IPS-15b (cell line): ENCODE measurements at regions not wholly inside any gene's neighbourhood (a gene's known extent, or its start where the extent isn't known, plus 50 kb on each side); places are given as distances from the start of the nearest gene placed in this dataset.
"Not testable (repeated sequence)": the region's sequence is repeated elsewhere in the genome, so short reads cannot be mapped to it uniquely, and the experiment has no call there.

Experiments
- H3K27me3 ChIP-seq: one replicate; pipeline ENCODE4 v1.6.1; 2013; ENCODE audit warnings: low read length; ENCODE audit not compliant: control insufficient read depth, insufficient read depth
- H3K36me3 ChIP-seq: one replicate; pipeline ENCODE4 v1.6.1; 2013; ENCODE audit warnings: low read length; ENCODE audit not compliant: control insufficient read depth, insufficient read depth
- H3K4me1 ChIP-seq: one replicate; pipeline ENCODE4 v1.6.1; 2013; ENCODE audit warnings: mild to moderate bottlenecking, low read length; ENCODE audit not compliant: control insufficient read depth, insufficient read depth
- H3K4me3 ChIP-seq: one replicate; pipeline ENCODE4 v1.5.1; 2013; ENCODE audit warnings: low read depth, low read length
- H3K9ac ChIP-seq: one replicate; pipeline ENCODE4 v1.6.1; 2013; ENCODE audit warnings: low read depth, mild to moderate bottlenecking, low read length
- H3K9me3 ChIP-seq: one replicate; pipeline ENCODE4 v1.6.1; 2013; ENCODE audit warnings: mild to moderate bottlenecking, low read length; ENCODE audit not compliant: control insufficient read depth, insufficient read depth

- Histone ChIP-seq H3K27me3 (no peaks in the 10 kb centered on the region), H3K9me3 (no peaks in the 10 kb centered on the region), H3K4me1 (no peaks in the 10 kb centered on the region), H3K4me3 (no peak overlapping the region), H3K9ac (no peak overlapping the region), H3K36me3 (no peaks in the 10 kb centered on the region)
These were observed 248.6 kb downstream of the SH2D4B start for GRCh38 chr10:80786322-80786721.

GRCh38 chr10:80787952-80788351 is 250.2 kb downstream of the SH2D4B start:
- H3K4me1 ChIP-seq, result no peaks in the 10 kb centered on the region
- no peaks in the 10 kb centered on the region for H3K9me3 ChIP-seq
- H3K27me3 ChIP-seq, result no peaks in the 10 kb centered on the region
- no peak overlapping the region for H3K4me3 ChIP-seq
- no peak overlapping the region for H3K9ac ChIP-seq
- no peaks in the 10 kb centered on the region for H3K36me3 ChIP-seq

- Histone ChIP-seq H3K36me3 (no peaks in the 10 kb centered on the region), H3K4me3 (no peak overlapping the region), H3K27me3 (no peaks in the 10 kb centered on the region), H3K4me1 (no peaks in the 10 kb centered on the region), H3K9me3 (no peaks in the 10 kb centered on the region), H3K9ac (no peak overlapping the region)
These were observed 257.3 kb downstream of the SH2D4B start for GRCh38 chr10:80794994-80795393.

GRCh38 chr10:80805343-80806020 is 267.8 kb downstream of the SH2D4B start:
- Histone ChIP-seq H3K36me3 (no peaks in the 10 kb centered on the region), H3K4me3 (no peak overlapping the region), H3K4me1 (no peaks in the 10 kb centered on the region), H3K9ac (no peak overlapping the region), H3K9me3 (peaks cover 2% of the 10 kb centered on the region), H3K27me3 (no peaks in the 10 kb centered on the region)

GRCh38 chr10:80814147-80814652 is 276.5 kb downstream of the SH2D4B start:
- Histone ChIP-seq H3K27me3 (no peaks in the 10 kb centered on the region), H3K36me3 (no peaks in the 10 kb centered on the region), H3K4me3 (no peak overlapping the region), H3K9me3 (no peaks in the 10 kb centered on the region), H3K9ac (no peak overlapping the region), H3K4me1 (no peaks in the 10 kb centered on the region)

GRCh38 chr10:80829151-80829550 is 291.4 kb downstream of the SH2D4B start:
- Histone ChIP-seq H3K4me3 (no peak overlapping the region), H3K9ac (no peak overlapping the region), H3K9me3 (no peaks in the 10 kb centered on the region), H3K27me3 (no peaks in the 10 kb centered on the region), H3K4me1 (no peaks in the 10 kb centered on the region), H3K36me3 (no peaks in the 10 kb centered on the region)

- Histone ChIP-seq H3K4me1 (no peaks in the 10 kb centered on the region), H3K27me3 (no peaks in the 10 kb centered on the region), H3K9ac (no peak overlapping the region), H3K4me3 (no peak overlapping the region), H3K9me3 (no peaks in the 10 kb centered on the region), H3K36me3 (no peaks in the 10 kb centered on the region)
These were observed 291.9 kb downstream of the SH2D4B start for GRCh38 chr10:80829562-80829961.

- H3K4me1 ChIP-seq, H3K9me3 ChIP-seq, H3K4me3 ChIP-seq, H3K9ac ChIP-seq, H3K27me3 ChIP-seq, H3K36me3 ChIP-seq: not testable (repeated sequence)
These were observed 295.0 kb downstream of the SH2D4B start for GRCh38 chr10:80832693-80833092.

- H3K27me3 ChIP-seq, result no peaks in the 10 kb centered on the region
- H3K9ac ChIP-seq, result no peak overlapping the region
- H3K9me3 ChIP-seq, result no peaks in the 10 kb centered on the region
- no peak overlapping the region for H3K4me3 ChIP-seq
- H3K4me1 ChIP-seq, result no peaks in the 10 kb centered on the region
- no peaks in the 10 kb centered on the region for H3K36me3 ChIP-seq
These were observed 317.8 kb downstream of the SH2D4B start for GRCh38 chr10:80855348-80855971.

GRCh38 chr10:80856186-80856585 is 318.5 kb downstream of the SH2D4B start:
- H3K27me3 ChIP-seq, result no peaks in the 10 kb centered on the region
- H3K9ac ChIP-seq, result no peak overlapping the region
- H3K4me3 ChIP-seq, result no peak overlapping the region
- no peaks in the 10 kb centered on the region for H3K4me1 ChIP-seq
- H3K9me3 ChIP-seq, result no peaks in the 10 kb centered on the region
- no peaks in the 10 kb centered on the region for H3K36me3 ChIP-seq

- not testable (repeated sequence) for H3K9ac ChIP-seq, H3K4me3 ChIP-seq, H3K9me3 ChIP-seq, H3K36me3 ChIP-seq, H3K4me1 ChIP-seq, H3K27me3 ChIP-seq
These were observed 321.6 kb downstream of the SH2D4B start for GRCh38 chr10:80859279-80859678.

GRCh38 chr10:80860719-80861118 is 323.0 kb downstream of the SH2D4B start:
- H3K9me3 ChIP-seq, result no peaks in the 10 kb centered on the region
- H3K9ac ChIP-seq, result no peak overlapping the region
- no peaks in the 10 kb centered on the region for H3K27me3 ChIP-seq
- H3K4me3 ChIP-seq, result no peak overlapping the region
- no peaks in the 10 kb centered on the region for H3K4me1 ChIP-seq
- H3K36me3 ChIP-seq, result no peaks in the 10 kb centered on the region
